GM23338 (cell line): ENCODE measurements at regions not wholly inside any gene's neighbourhood (a gene's known extent, or its start where the extent isn't known, plus 50 kb on each side); places are given as distances from the start of the nearest gene placed in this dataset.

Experiments used
- EZH2 ChIP-seq: fragments of 200-600 bp; sonication (generic); IDR thresholded peaks from one replicate; pipeline ENCODE4 v1.8.0; 2017; ENCODE audit warnings: antibody characterized with exemption, mild to moderate bottlenecking, low read depth; ENCODE audit not compliant: unreplicated experiment
- JUNB ChIP-seq: IDR thresholded peaks from one replicate; pipeline ENCODE4 v1.6.1; 2016; ENCODE audit warnings: antibody characterized with exemption; ENCODE audit not compliant: unreplicated experiment
- NANOG ChIP-seq: IDR thresholded peaks from 2 replicates; pipeline ENCODE4 v1.6.1; 2016; ENCODE audit warnings: antibody characterized with exemption, borderline replicate concordance
- REST ChIP-seq: IDR thresholded peaks from one replicate; pipeline ENCODE4 v1.6.1; 2018; ENCODE audit warnings: antibody characterized with exemption; ENCODE audit not compliant: unreplicated experiment
- ZNF331 ChIP-seq: fragments of 250-450 bp; sonication (Bioruptor Pico); IDR thresholded peaks from 2 replicates; pipeline ENCODE4 v1.5.0; 2020; ENCODE audit warnings: low read depth, mild to moderate bottlenecking, moderate library complexity
- ZNF462 ChIP-seq: fragments of 250-450 bp; sonication (Bioruptor Pico); IDR thresholded peaks from 2 replicates; pipeline ENCODE4 v1.5.0; 2020; ENCODE audit warnings: mild to moderate bottlenecking, moderate library complexity
- TF ChIP-seq, protein P1 (sequence below): IDR thresholded peaks from 2 replicates; pipeline ENCODE4 v1.6.1; 2016; ENCODE audit warnings: antibody characterized with exemption

GRCh38 chr6:167579806-167580618 is 246.7 kb upstream of the AFDN start (continued):
- TF ChIP-seq ZNF462 (CRISPR knock-in tag) (no peak), NANOG (no peak), ZNF331 (CRISPR knock-in tag) (no peak), JUNB (no peak), REST (no peak), EZH2 (no peak)
- TF ChIP-seq, protein P1, sequence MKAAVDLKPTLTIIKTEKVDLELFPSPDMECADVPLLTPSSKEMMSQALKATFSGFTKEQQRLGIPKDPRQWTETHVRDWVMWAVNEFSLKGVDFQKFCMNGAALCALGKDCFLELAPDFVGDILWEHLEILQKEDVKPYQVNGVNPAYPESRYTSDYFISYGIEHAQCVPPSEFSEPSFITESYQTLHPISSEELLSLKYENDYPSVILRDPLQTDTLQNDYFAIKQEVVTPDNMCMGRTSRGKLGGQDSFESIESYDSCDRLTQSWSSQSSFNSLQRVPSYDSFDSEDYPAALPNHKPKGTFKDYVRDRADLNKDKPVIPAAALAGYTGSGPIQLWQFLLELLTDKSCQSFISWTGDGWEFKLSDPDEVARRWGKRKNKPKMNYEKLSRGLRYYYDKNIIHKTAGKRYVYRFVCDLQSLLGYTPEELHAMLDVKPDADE = no peak
